Panc1 (cell line): ENCODE measurements at regions not wholly inside any gene's neighbourhood (a gene's known extent, or its start where the extent isn't known, plus 50 kb on each side); places are given as distances from the start of the nearest gene placed in this dataset.

Experiments used
- ATAC-seq: fragments of 200-7000 bp; cut with Tn5 transposase; 2 replicates; pipeline ENCODE4 v1.9.1; 2020; ENCODE audit warnings: mild to moderate bottlenecking, moderate library complexity
- BruUV-seq: library from RNA; stranded (reverse); fragments of 400-500 nt; replicated peaks from 2 replicates; lab custom pipeline; 2021; lab: Mats Ljungman, UMichigan
- CTCF ChIA-PET: fragments of 300-600 bp; sonication (Branson Sonifier 250); formaldehyde crosslinking; loops from one replicate; lab custom pipeline; 2022; ENCODE audit warnings: antibody characterized with exemption; lab: Charles Lee
- POLR2A ChIA-PET: fragments of 300-600 bp; sonication (Branson Sonifier 250); formaldehyde crosslinking; loops from one replicate; lab custom pipeline; 2022; ENCODE audit warnings: antibody characterized with exemption; lab: Charles Lee
- DNase-seq: peaks from one replicate; pipeline ENCODE4 v3.0.0-alpha.2; 2010; ENCODE audit warnings: low read depth, low spot score
- H3K27ac ChIP-seq: 2 replicates; pipeline ENCODE4 v1.5.1; 2011; ENCODE audit warnings: mild to moderate bottlenecking, low read length, inconsistent platforms
- H3K27me3 ChIP-seq: fragments of 200-500 bp; sonication (Bioruptor generic); 2 replicates; pipeline ENCODE4 v1.6.0; 2014; ENCODE audit warnings: low read length, inconsistent platforms; ENCODE audit not compliant: control insufficient read depth, insufficient read depth
- H3K36me3 ChIP-seq: fragments of 200-500 bp; sonication (Bioruptor generic); 2 replicates; pipeline ENCODE4 v1.5.1; 2014; ENCODE audit warnings: inconsistent platforms, mild to moderate bottlenecking, low read length, moderate library complexity; ENCODE audit not compliant: control insufficient read depth, insufficient read depth
- H3K4me1 ChIP-seq: 2 replicates; pipeline ENCODE4 v1.5.1; 2011; ENCODE audit warnings: inconsistent platforms, mild to moderate bottlenecking, low read length, moderate library complexity; ENCODE audit not compliant: control insufficient read depth, insufficient read depth
- H3K4me3 ChIP-seq, 2 experiments: 2 replicates each; pipeline ENCODE4 v1.5.1; 2011 to 2012; ENCODE audit warnings: low read depth in 2 of 2, low read length in 2 of 2, mild to moderate bottlenecking in 2 of 2, inconsistent platforms in 1 of 2, moderate library complexity in 1 of 2
- H3K9me3 ChIP-seq: fragments of 200-500 bp; sonication (Bioruptor generic); 2 replicates; pipeline ENCODE4 v1.5.1; 2014; ENCODE audit warnings: low read depth, mild to moderate bottlenecking, inconsistent platforms, low read length, moderate library complexity; ENCODE audit not compliant: control insufficient read depth, insufficient read depth
- POLR2AphosphoS5 ChIP-seq: IDR thresholded peaks from 2 replicates; pipeline ENCODE4 v1.6.1; 2012; ENCODE audit warnings: mild to moderate bottlenecking, low read depth, low read length, moderate library complexity
- SIN3A ChIP-seq: IDR thresholded peaks from 2 replicates; pipeline ENCODE4 v1.6.1; 2012; ENCODE audit warnings: low read depth, mild to moderate bottlenecking, low read length, moderate library complexity, borderline replicate concordance; ENCODE audit not compliant: insufficient read depth
- TCF7L2 ChIP-seq: IDR thresholded peaks from 2 replicates; pipeline ENCODE4 v1.6.1; 2011; ENCODE audit warnings: mild to moderate bottlenecking, low read depth, low read length, inconsistent platforms
- in situ Hi-C: cut with HindIII; loops from 2 replicates; pipeline ENCODE4 v1.10.0; 2016; ENCODE audit warnings: low sequenced_read_pairs, low pct_unique_long_range_greater_than_20kb
- intact Hi-C: fragments of 100-400 bp; cut with micrococcal nuclease; formaldehyde crosslinking; loops from one replicate; pipeline ENCODE4 v1.10.0; 2022; ENCODE audit not compliant: unreplicated experiment
- TF ChIP-seq, protein P1 (sequence below): fragments of 450-650 bp; IDR thresholded peaks from 2 replicates; pipeline ENCODE4 v1.5.1; 2017; ENCODE audit warnings: mild to moderate bottlenecking
- TF ChIP-seq, protein P2 (sequence below), 2 experiments: IDR thresholded peaks; 2 replicates each; pipeline ENCODE4 v1.6.1; 2011 to 2012; ENCODE audit warnings: low read depth in 2 of 2, control low read depth in 1 of 2, low read length in 1 of 2, mild to moderate bottlenecking in 1 of 2, moderate library complexity in 1 of 2; ENCODE audit not compliant: insufficient read depth in 1 of 2

DNA sequence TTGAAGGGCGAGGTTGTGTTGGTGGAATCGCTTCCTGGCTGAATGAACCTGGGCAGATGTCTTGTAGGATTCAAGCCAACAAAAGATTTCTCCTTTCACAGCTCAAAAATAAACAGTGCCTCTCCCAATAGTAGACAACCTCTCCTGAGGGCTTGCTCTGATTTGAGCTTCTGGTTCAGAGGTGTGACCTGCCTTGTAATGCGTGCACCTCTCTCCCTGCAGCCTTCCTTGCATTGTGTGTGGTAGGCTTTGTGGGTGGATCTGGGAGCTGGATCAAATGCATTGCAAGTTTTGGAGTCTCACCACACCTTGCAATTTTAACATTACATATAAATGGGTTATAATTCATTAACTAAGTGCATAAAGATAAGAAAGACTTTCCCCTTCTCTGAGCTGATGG is 96.9 kb upstream of the PTCH1 start:
- no peak overlapping the region for H3K27ac ChIP-seq
- no peaks in the 10 kb centered on the region for H3K4me1 ChIP-seq
- H3K36me3 ChIP-seq, result no peaks in the 10 kb centered on the region
- H3K9me3 ChIP-seq, result no peaks in the 10 kb centered on the region
- no TSS peak for BruUV-seq
- intact Hi-C loops, result no loop called here
- ChIA-PET CTCF (no interaction called here), POLR2A (no interaction called here)
- no peak for ATAC-seq
- H3K27me3 ChIP-seq, result no peaks in the 10 kb centered on the region
- no peak overlapping the region for H3K4me3 ChIP-seq
- in situ Hi-C loops, result no loop called here
- no peak for DNase-seq
- TF ChIP-seq POLR2AphosphoS5 (no peak), TCF7L2 (no peak), SIN3A (no peak)
- TF ChIP-seq, protein P1, sequence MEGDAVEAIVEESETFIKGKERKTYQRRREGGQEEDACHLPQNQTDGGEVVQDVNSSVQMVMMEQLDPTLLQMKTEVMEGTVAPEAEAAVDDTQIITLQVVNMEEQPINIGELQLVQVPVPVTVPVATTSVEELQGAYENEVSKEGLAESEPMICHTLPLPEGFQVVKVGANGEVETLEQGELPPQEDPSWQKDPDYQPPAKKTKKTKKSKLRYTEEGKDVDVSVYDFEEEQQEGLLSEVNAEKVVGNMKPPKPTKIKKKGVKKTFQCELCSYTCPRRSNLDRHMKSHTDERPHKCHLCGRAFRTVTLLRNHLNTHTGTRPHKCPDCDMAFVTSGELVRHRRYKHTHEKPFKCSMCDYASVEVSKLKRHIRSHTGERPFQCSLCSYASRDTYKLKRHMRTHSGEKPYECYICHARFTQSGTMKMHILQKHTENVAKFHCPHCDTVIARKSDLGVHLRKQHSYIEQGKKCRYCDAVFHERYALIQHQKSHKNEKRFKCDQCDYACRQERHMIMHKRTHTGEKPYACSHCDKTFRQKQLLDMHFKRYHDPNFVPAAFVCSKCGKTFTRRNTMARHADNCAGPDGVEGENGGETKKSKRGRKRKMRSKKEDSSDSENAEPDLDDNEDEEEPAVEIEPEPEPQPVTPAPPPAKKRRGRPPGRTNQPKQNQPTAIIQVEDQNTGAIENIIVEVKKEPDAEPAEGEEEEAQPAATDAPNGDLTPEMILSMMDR, result no peak
- TF ChIP-seq, protein P2, sequence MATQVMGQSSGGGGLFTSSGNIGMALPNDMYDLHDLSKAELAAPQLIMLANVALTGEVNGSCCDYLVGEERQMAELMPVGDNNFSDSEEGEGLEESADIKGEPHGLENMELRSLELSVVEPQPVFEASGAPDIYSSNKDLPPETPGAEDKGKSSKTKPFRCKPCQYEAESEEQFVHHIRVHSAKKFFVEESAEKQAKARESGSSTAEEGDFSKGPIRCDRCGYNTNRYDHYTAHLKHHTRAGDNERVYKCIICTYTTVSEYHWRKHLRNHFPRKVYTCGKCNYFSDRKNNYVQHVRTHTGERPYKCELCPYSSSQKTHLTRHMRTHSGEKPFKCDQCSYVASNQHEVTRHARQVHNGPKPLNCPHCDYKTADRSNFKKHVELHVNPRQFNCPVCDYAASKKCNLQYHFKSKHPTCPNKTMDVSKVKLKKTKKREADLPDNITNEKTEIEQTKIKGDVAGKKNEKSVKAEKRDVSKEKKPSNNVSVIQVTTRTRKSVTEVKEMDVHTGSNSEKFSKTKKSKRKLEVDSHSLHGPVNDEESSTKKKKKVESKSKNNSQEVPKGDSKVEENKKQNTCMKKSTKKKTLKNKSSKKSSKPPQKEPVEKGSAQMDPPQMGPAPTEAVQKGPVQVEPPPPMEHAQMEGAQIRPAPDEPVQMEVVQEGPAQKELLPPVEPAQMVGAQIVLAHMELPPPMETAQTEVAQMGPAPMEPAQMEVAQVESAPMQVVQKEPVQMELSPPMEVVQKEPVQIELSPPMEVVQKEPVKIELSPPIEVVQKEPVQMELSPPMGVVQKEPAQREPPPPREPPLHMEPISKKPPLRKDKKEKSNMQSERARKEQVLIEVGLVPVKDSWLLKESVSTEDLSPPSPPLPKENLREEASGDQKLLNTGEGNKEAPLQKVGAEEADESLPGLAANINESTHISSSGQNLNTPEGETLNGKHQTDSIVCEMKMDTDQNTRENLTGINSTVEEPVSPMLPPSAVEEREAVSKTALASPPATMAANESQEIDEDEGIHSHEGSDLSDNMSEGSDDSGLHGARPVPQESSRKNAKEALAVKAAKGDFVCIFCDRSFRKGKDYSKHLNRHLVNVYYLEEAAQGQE (IDR thresholded peaks at IDR 0.05; ENCODE audit: insufficient read depth in 1 of 2, low read depth in 2 of 2, low read length in 1 of 2), result no peak

DNA sequence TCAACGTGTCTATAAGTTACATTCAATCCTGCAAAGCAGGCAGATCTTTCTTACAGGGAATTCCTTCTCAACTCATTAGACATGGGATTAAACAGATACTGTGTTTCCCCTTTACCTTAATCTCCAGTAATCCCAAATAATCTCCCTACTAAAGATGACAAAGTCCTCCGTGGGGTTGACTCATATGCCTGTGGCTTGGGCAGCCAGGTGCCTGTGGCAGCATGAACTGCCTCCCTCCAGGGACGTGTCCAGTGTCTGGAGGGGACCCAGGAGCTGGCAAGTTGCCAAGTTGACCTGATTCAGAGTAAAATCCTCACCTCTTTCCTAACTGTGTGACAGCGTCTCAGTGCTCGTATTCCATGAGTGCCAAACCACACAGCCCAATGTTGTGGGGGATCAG is 94.6 kb upstream of the PTCH1 start:
- no peak for DNase-seq
- intact Hi-C loops, result no loop called here

More for the DNA sequence above, 94.6 kb upstream of the PTCH1 start:
- Histone ChIP-seq H3K4me3 (no peak overlapping the region), H3K4me1 (no peaks in the 10 kb centered on the region), H3K27ac (no peak overlapping the region), H3K27me3 (no peaks in the 10 kb centered on the region), H3K36me3 (no peaks in the 10 kb centered on the region), H3K9me3 (no peaks in the 10 kb centered on the region)
- POLR2A ChIA-PET, result interaction anchor here (0.7 kb wide), 1 partner anchor 85 kb away, joined by 3 read pairs; no protein-coding TSS in a partner anchor
- TF ChIP-seq TCF7L2, result no peak
- no peak for TF ChIP-seq SIN3A
- no peak for TF ChIP-seq POLR2AphosphoS5
- TF ChIP-seq, protein P2 (IDR thresholded peaks at IDR 0.05; ENCODE audit: insufficient read depth in 1 of 2, low read depth in 2 of 2, low read length in 1 of 2), result no peak
- TF ChIP-seq, protein P1, result no peak
- BruUV-seq, result no TSS peak
- CTCF ChIA-PET, result no interaction called here
- in situ Hi-C loops, result no loop called here
- ATAC-seq, result no peak
